A673 (cell line): ENCODE measurements at regions not wholly inside any gene's neighbourhood (a gene's known extent, or its start where the extent isn't known, plus 50 kb on each side); places are given as distances from the start of the nearest gene placed in this dataset.

Experiments
- BruUV-seq: library from RNA; stranded (reverse); fragments of 400-500 nt; replicated peaks from 2 replicates; lab custom pipeline; 2021; lab: Mats Ljungman, UMichigan
- CTCF ChIA-PET: fragments of 300-600 bp; sonication (Branson Sonifier 250); formaldehyde crosslinking; loops from one replicate; lab custom pipeline; 2022; ENCODE audit warnings: antibody characterized with exemption; lab: Charles Lee
- POLR2A ChIA-PET: fragments of 300-600 bp; sonication (Branson Sonifier 250); formaldehyde crosslinking; loops from one replicate; lab custom pipeline; 2022; ENCODE audit warnings: antibody characterized with exemption; ENCODE audit not compliant: low non-redundant PET; lab: Charles Lee
- DNase-seq: peaks from one replicate; pipeline ENCODE4 v3.0.0-alpha.2; 2015; ENCODE audit warnings: low spot score
- H3K27ac ChIP-seq: fragments of 200-600 bp; sonication (generic); 2 replicates; pipeline ENCODE4 v1.5.1; 2016; ENCODE audit warnings: mixed run types, low read depth, mild to moderate bottlenecking, mixed read lengths, antibody characterized with exemption, low read length; ENCODE audit not compliant: poor library complexity, severe bottlenecking
- H3K27me3 ChIP-seq: fragments of 200-600 bp; sonication (generic); replicated peaks from 2 replicates; pipeline ENCODE4 v1.6.1; 2017; ENCODE audit warnings: mixed run types, low read depth, mild to moderate bottlenecking, mixed read lengths, antibody characterized with exemption, low read length; ENCODE audit not compliant: insufficient read depth, poor library complexity
- H3K36me3 ChIP-seq: fragments of 200-600 bp; sonication (generic); 2 replicates; pipeline ENCODE4 v1.6.1; 2016; ENCODE audit warnings: mixed run types, mild to moderate bottlenecking, mixed read lengths, antibody characterized with exemption, low read length; ENCODE audit not compliant: insufficient read depth, poor library complexity, severe bottlenecking
- H3K4me1 ChIP-seq: fragments of 200-600 bp; sonication (generic); 2 replicates; pipeline ENCODE4 v1.6.1; 2017; ENCODE audit warnings: mixed run types, mild to moderate bottlenecking, mixed read lengths, antibody characterized with exemption, low read length; ENCODE audit not compliant: insufficient read depth, poor library complexity, severe bottlenecking
- H3K4me3 ChIP-seq: fragments of 200-600 bp; sonication (generic); 2 replicates; pipeline ENCODE4 v1.5.1; 2016; ENCODE audit warnings: low read depth, mixed run types, mild to moderate bottlenecking, mixed read lengths, low read length; ENCODE audit not compliant: poor library complexity, severe bottlenecking
- H3K9me3 ChIP-seq: fragments of 200-600 bp; sonication (generic); 2 replicates; pipeline ENCODE4 v1.6.1; 2016; ENCODE audit warnings: mixed run types, low read depth, mild to moderate bottlenecking, mixed read lengths, antibody characterized with exemption, low read length; ENCODE audit not compliant: poor library complexity, severe bottlenecking
- EZH2 ChIP-seq: fragments of 200-600 bp; sonication (generic); IDR thresholded peaks from 2 replicates; pipeline ENCODE4 v1.6.1; 2017; ENCODE audit warnings: borderline replicate concordance, low read depth, mild to moderate bottlenecking, mixed read lengths, antibody characterized with exemption, low read length; ENCODE audit not compliant: poor library complexity, severe bottlenecking
- intact Hi-C: fragments of 100-400 bp; cut with micrococcal nuclease; formaldehyde crosslinking; loops from one replicate; pipeline ENCODE4 v1.10.0; 2022; ENCODE audit not compliant: unreplicated experiment
- TF ChIP-seq, protein P1 (sequence below): fragments of 300-800, 200-600 bp; sonication (generic); conservative IDR thresholded peaks from 2 replicates; pipeline ENCODE4 v1.5.1; 2017; ENCODE audit warnings: low read depth, mild to moderate bottlenecking, antibody characterized with exemption, low read length, moderate library complexity, mixed read lengths

DNA sequence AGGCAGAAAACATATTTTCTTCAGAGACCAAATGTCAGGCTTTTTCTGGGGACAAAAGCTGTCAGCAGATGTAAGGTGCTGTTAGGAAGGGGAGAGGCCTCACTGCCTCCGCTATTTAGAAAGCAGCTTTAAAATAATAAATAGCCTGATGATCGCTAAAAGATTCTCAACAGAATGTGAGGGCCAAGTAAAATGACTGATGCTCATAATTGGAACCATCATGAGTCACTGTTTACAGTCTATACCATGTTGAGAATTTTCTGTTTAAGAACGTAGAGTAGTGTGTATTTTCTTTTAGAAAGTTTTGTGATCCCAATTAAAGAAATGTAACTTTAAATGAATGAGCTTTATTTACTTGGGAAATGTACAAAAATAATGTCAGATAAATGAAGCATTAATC, 220.0 kb downstream of the CLIC5 start:
- no TSS peak for BruUV-seq
- CTCF ChIA-PET = no interaction called here
- TF ChIP-seq EZH2 = no peak
- TF ChIP-seq, protein P1, sequence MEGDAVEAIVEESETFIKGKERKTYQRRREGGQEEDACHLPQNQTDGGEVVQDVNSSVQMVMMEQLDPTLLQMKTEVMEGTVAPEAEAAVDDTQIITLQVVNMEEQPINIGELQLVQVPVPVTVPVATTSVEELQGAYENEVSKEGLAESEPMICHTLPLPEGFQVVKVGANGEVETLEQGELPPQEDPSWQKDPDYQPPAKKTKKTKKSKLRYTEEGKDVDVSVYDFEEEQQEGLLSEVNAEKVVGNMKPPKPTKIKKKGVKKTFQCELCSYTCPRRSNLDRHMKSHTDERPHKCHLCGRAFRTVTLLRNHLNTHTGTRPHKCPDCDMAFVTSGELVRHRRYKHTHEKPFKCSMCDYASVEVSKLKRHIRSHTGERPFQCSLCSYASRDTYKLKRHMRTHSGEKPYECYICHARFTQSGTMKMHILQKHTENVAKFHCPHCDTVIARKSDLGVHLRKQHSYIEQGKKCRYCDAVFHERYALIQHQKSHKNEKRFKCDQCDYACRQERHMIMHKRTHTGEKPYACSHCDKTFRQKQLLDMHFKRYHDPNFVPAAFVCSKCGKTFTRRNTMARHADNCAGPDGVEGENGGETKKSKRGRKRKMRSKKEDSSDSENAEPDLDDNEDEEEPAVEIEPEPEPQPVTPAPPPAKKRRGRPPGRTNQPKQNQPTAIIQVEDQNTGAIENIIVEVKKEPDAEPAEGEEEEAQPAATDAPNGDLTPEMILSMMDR = no peak
- no peaks in the 10 kb centered on the region for H3K4me1 ChIP-seq
- H3K27ac ChIP-seq = no peak overlapping the region
- intact Hi-C loops = no loop called here
- H3K27me3 ChIP-seq = no peaks in the 10 kb centered on the region
- DNase-seq = no peak
- POLR2A ChIA-PET = no interaction called here
- H3K9me3 ChIP-seq = no peaks in the 10 kb centered on the region
- H3K36me3 ChIP-seq = no peaks in the 10 kb centered on the region
- no peak overlapping the region for H3K4me3 ChIP-seq

DNA sequence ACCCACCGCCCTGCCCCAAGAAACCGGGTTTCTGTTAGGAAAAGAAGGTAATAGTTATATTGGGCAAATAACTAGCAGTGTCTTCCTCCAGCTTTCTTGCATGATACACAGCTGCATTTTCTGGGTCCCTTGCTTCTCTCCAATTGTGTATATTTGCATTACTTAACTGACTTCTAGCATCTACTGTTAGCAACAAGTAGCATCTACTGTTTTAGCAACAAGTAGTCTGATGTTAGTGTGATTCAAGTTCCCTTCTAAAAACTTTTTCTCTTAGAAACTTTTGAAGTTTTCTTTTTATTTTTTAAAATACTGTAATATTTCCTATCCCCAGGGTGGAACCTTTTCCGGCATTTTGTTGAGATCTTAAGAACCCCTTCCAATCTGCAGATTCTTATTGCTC, 221.2 kb downstream of the CLIC5 start:
- no peak overlapping the region for H3K27ac ChIP-seq
- H3K36me3 ChIP-seq = no peaks in the 10 kb centered on the region
- TF ChIP-seq, protein P1 = no peak
- no peak for TF ChIP-seq EZH2
- H3K4me1 ChIP-seq = no peaks in the 10 kb centered on the region
- DNase-seq = no peak
- no peaks in the 10 kb centered on the region for H3K9me3 ChIP-seq
- POLR2A ChIA-PET = no interaction called here
- BruUV-seq = no TSS peak
- intact Hi-C loops = no loop called here
- no peaks in the 10 kb centered on the region for H3K27me3 ChIP-seq
- no peak overlapping the region for H3K4me3 ChIP-seq
- CTCF ChIA-PET = no interaction called here

DNA sequence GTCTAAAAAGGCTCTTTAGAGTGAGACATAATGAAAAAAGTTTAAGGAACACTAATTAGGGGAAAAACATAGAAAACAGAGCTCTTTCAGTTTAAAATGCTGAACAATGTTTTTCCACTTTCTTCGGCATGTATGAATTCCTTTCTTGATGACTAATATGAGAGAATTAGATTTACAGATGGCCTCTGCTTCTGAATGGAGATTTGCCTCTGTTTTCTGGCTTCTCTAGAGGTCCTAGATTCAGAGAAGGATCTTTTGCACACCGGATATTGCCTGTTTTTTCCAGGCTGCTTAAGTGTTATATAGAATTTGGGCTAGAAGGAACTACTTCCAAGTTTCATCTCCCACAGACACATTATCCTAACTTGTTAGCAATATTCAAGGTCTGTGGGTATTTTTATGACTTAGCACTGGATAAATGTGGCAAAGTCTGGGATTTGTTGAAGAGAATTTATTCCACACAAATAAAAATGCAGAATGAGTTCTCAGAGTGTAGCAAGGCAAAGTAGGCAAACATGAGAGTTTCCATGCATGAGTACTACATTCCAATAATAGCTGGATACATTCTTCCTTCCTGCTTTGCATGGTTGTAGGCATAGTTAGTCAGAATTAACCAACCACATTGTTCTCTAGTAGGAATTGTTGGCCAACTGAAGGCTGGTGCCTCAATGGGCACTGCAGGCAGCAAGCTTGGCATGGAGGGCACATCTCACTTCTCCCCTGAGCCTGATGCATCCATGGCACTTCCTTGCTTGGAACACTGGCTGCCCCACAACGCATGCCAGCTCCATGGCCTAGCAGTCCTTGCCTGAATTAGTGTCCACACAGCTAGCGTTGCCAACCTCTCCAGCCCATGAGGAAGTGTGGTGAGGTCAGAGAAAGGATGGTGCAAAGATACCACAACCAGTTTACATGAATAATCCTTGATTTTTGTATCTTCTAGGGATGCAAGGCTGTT, 224.2 kb downstream of the CLIC5 start:
- no peak for DNase-seq
- H3K27ac ChIP-seq = no peak overlapping the region
- intact Hi-C loops = no loop called here

More for the DNA sequence above, 224.2 kb downstream of the CLIC5 start:
- no peaks in the 10 kb centered on the region for H3K27me3 ChIP-seq
- ChIA-PET POLR2A (no interaction called here), CTCF (no interaction called here)
- H3K36me3 ChIP-seq = no peaks in the 10 kb centered on the region
- no peaks in the 10 kb centered on the region for H3K4me1 ChIP-seq
- TF ChIP-seq, protein P1 = no peak
- TF ChIP-seq EZH2 = no peak
- no TSS peak for BruUV-seq
- H3K4me3 ChIP-seq = no peak overlapping the region
- no peaks in the 10 kb centered on the region for H3K9me3 ChIP-seq
